Endometrium (tissue), 2 donors: ENCODE measurements at regions not wholly inside any gene's neighbourhood (a gene's known extent, or its start where the extent isn't known, plus 50 kb on each side); places are given as distances from the start of the nearest gene placed in this dataset.

Source experiments
- FAIRE-seq: peaks from 2 replicates; lab custom pipeline; 2012; peaks lifted over from hg19 to GRCh38; lab: Jason Lieb, UNC
- donor health status: control.
- donor health status: control.

DNA sequence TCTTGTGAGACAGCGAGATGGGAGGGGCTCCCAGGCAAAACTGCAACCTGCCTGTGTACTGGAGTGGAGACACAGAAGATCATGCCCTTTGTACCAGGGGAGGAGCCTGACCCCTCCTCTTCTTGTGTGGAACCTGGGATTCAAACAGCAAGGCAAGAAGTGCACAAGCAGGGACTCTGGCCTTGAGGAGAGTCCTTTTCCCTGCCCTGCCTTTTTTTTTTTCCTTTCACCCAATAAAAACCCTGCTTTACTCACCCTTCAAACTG is 251.8 kb upstream of the OPRM1 start:
- no peak for FAIRE-seq

DNA sequence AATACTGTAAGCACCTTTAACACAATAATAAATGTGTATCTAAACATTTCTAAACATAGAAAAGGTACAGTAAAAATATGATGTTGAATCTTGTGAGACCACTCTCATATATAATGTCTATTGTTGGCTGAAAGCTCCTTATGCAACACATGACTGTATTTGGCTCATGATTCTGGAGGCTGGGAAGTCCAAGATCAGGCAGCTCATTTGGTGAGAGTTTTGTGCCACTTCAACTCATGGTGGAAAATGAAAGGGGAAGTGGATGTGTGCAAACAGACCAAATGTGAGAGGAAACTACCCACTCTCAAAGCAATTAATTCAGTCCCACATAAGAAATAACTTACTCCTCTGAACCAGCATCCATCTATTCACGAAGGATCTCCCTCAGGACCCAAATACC is 257.7 kb upstream of the OPRM1 start:
- no peak for FAIRE-seq

DNA sequence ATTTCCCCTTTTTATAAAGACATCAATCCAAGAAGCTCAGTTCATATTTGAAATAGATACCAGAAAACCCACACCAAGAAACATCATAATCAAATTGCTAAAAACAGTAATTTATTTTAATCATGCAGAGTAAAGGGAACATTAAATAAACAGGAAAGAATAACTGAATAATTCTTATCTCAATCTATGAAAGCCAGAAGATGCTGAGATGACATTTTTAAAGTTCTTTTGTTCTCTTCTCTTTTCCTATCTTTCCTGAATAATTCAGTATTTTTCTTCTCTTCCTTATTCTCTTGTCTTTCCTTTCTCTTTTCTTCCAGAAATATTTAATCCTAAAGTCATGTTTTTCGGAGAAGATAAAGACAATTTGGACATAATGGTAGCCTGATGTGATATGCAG is 259.0 kb upstream of the OPRM1 start:
- FAIRE-seq: no peak

DNA sequence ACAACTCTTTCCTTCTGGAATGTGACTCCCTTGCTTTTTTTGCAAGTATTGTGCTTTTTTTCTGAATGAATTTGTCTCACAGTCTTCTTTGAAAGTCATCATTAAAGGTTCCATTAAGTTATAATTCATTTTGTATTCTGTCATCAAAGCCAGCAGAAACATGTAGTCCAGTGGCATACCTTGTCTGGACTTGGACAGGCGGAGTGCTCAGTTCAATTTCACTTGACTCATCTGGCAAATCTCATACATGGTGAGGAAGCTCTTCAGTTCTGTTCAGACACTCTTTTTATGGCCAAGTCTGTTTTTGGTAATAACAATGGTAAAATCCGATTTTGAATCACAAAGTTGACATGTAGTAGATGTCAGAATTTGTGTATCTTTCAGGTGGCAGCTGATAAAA is 260.8 kb upstream of the OPRM1 start:
- FAIRE-seq: no peak

DNA sequence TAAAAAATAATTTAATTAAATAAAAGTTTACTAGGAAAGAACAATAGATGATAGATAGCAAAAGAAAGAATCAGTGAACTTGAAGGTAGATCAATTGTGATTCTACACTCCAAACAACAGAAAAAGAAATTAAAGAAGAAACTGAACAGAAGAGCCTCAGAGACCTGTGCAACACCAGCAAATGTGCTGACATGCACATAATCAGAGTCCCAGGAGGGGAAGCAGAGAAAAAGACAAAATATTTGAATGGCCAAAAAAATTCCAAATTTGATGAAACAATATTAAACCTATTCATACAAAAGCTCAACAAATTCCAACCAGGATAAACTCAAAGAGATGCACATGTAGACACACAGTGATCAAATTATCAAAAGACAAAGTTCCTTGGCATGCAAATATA is 267.5 kb upstream of the OPRM1 start:
- FAIRE-seq: no peak

DNA sequence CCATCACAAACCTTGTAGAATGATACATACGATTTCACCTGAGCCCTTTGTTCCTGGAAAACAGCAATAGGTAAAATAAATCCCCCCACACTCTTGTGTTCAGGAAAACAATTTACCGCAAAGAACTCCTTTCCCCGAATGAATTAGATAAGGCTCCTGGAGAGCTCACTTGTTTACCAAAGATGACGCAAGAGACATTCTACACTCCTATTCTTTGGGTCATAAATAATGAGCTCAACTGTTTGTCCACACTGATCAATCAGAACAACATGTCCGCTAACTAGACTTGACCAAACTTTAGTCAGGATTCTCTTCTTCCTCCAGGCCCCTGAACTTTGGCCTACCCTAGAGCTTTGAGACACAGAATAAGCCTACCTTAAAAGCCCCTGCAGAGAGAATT is 271.9 kb upstream of the OPRM1 start:
- FAIRE-seq: no peak

DNA sequence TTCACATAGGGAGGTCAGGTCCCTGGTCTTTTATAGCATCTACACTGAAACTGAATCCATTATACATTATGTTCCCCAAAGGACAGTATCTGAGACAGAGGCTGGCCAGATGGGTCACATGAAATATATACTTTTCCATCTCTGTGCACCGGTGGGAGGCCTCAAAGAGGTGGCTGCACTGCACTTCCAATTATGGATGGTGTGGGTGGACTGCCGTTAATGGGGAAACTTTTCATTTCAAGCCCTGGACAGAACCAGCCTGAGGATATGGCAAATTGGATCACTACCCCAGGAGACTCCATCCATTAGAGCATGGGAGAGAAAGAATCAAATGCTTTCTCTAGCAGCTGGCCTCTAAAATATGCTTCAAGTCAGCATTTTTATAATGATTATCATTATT is 280.5 kb upstream of the OPRM1 start:
- no peak for FAIRE-seq

DNA sequence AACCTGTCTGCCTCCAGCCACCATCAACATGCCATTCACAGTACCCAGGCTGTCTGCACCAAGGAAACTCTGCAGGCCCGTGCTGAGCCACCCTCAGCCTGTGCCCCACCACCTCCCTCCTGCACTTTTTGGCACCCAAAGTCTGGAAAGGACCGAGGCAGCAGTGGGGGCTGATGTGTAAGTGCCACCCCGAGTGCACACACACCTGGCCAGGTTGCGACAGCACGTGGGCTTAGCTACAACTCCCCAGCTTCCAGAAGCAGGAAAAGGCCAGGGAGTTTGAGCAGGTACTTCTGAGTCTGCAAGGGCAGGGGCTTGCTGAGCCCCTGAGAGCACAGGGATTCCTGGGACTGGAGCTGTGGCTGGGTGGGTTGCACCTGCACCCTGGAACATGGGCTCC is 303.3 kb upstream of the OPRM1 start:
- no peak for FAIRE-seq

DNA sequence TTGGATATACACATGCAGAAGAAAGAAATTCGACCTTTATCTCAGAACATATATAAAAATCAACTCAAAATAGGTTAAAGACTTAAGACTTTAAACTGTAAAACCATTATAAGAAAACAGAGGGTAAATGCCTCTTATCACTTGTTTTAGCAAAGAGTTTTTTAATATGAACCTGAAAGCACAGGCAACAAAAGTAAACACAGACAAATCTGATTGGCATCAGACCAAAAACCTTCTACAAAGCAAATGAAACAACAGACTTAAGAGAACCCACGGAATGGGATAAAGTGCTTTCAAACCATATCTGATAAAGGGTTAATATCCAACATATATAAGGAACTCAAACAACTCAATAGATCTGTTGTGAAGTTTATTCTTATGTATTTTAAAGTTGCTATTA is 309.9 kb upstream of the OPRM1 start:
- peak; percentile 21 for FAIRE-seq

DNA sequence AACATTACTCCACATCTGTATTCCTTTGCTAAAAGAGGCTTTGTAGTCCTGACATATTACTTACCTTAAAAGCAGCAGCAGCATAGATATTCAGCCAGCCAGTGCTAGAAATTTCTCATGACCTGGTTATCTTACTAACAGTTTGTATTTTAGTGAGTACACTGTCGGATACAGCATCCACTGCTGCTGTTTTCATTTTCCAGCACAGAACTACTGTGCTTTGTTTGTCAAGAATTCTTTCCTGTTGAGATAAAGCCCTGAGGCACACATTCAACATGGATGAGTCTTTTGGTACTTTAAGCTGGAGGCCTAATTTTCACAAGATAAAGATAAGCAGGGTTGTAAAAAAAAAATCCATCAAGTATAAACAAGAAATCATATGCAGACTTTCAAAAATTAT is 311.2 kb upstream of the OPRM1 start:
- no peak for FAIRE-seq

DNA sequence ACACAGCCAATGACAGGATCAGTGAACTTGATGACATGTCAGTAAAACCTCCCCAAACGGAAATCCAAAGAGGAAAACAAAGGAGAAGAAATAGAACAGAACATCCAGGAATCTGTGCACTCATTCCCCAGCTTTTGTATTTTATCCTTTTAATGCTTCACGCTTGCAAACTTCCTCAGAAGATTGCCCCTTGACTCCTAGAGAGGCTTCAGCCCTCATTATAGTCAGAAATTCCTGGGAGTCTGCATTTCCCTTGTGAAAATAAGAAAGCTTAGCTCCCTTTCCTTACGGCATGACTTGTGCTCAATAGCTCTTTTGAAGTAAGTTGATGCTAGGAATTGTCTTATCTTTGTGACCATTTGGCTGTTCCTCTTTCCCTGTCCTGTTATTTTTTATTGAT is 313.6 kb upstream of the OPRM1 start:
- no peak for FAIRE-seq

DNA sequence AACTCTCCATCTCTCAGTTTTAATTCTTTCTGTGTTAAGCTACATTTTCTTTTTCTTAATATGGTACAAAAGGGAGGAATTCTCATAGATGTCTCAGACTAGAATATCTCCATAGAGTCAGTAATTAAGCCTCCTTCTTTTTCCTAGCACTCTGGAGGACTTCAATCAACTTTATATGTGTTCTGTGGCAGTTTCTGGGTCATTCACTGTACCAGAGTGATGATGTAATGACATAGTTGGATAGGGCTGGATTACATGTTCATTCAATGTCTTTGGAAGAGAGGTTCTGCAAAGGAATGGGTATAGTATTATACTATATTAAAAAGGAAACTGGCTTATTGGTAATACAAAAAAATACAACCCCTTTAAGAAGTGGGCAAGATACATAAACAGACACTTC is 318.3 kb upstream of the OPRM1 start:
- no peak for FAIRE-seq

DNA sequence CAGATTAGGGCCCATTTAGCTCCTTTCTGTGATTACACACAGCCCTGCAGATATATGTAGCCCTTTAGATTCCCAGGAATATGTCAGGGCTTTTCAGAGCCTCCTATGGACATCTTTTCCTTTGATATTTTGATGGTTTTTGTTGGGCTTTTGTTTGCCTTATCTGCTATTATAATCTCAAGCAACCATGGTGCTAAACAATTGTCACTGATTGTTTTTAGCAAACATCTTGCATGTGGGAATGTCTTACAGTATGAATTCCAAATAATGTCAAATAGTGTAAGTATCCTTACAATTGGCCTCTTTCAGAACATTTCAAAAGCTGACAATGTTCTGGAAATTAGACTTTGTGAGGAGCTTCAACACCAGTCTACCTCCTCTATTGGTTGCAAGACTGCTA is 333.6 kb upstream of the OPRM1 start:
- no peak for FAIRE-seq

DNA sequence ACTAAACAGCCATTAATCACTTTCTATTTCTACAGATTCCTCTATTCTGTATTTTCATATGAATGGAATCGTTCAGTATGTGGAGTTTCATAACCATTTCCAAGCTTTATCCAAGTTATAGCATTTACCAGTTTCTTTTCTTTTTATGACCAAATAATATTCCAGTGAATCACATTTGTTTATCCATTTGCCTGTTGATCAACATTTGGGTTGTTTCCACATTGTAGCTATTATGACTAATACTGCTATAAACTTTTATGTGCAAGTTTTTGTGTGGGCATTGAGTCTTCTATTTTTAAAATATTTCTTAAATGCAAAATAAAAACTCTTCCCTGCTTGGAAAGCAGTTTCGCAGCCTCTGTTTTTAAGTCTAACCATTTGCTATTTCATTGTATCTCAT is 336.4 kb upstream of the OPRM1 start:
- peak; percentile 99 for FAIRE-seq

DNA sequence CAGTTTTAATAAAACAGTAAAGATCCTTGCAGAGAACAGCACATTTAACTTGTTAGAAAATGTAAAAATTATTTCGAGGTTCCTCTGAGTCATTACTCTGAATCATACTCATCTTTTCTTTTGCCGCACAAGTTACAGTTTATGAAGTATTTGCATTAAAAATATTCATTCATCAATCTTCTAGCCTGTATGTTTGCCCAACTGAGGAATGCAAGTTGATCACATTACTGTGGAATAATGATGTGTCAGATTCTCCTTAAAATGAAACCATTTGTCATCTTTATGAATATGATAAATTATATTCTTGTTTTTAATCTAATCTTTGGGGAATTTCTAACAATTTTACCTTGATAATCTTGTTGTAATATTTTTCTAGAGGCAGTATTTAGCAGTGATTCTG is 340.4 kb upstream of the OPRM1 start:
- FAIRE-seq: no peak

DNA sequence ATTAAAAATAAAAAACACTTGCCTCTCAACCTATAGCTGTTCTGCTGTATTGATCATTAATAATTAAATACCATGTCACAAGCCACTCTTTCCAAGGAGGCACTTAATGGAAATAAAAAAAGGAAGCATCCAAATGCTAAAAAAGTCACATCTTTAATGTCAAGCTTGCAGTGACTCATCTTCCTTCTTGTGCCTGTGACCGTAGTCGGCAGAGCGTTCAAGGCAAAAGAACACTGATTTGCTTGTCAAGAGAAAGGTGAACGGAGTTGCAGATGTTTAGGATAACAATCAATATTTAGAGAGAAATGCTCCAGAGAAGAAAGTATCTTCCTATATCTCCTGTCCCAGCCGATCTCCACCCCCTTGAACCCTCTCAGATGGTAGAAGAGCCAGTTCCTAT is 341.0 kb upstream of the OPRM1 start:
- FAIRE-seq: no peak

DNA sequence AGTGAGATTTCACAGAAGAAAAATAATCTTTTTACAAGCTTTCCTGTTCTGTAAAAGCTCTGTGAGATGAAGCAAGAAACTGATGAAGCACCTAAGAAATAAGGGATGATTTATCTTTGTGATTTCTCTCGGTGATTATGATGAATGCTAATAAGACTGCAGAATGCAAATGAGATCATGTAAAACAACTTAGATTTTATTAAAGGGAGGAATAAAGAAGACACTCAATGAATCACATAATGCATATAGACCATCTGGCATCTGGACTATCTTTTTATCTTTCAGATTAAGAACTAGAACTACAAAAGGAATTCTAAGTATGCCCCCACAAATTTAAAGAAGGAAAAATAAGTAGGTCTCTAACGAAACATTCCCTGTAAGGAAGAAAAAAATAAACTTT is 361.5 kb upstream of the OPRM1 start:
- peak; percentile 87 for FAIRE-seq

DNA sequence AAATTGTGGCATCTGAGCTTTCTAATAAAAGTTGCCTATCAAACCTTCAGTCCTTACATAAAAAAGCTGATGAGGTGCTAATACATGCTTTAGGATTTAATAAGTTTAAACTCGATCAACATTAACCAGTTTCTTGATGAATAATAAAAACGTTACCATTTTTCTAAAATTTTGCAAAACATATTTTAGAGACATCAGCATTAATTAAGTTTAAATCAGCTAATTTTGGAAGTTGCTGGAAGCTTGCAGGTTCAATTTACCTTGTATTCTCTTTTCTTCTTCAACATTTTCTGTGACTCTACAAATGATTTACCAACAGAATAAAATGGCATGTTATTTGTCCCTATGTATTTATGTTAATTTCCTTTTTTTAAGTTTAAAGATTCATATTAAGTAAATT is 365.3 kb upstream of the OPRM1 start:
- no peak for FAIRE-seq

DNA sequence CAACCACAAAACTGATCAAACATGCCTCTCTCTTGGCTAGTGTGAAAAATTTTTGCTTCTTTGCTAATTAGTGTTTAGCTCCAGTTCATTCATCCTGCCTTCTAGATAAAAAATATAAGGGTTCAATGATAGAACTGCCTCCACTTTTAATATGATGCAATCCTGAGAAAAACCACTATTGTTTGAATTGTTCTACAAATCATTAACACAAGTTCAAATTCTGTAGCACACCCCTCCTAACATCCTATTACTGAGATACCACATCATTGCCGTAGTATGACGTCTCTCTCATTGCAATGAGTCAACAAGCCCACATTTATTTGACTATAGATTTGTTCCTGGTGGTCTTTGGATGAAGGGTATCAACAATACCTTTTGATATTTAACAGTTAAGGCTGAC is 365.8 kb upstream of the OPRM1 start:
- FAIRE-seq: no peak

DNA sequence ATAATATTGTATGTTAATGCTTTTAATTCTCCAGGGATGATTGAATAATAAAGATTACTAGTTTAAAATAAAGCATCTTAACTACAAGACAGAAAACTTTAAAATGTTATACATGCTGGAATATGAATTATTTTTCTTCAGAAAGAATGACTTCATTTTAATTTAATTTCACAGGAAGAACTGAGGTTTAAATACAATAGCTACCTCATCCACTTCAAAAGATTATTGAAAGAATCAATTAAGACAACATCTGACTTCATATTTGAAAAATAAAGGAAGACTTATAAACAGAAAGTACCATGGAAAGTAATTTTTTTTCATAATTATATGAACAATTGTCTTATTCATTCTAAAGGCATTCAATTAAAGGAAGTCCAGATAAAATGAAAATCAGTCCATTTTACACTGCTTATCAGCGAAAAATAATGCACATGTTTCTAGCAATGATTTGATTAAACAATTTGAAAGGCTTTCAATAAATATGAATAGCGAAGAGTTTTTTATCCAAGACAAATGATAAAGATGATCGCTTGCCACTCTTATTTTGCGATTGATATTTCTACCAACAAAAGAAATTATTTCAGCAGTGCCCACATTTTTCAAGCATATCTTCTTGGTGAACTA is 368.5 kb upstream of the OPRM1 start:
- FAIRE-seq: peak; percentile 29

DNA sequence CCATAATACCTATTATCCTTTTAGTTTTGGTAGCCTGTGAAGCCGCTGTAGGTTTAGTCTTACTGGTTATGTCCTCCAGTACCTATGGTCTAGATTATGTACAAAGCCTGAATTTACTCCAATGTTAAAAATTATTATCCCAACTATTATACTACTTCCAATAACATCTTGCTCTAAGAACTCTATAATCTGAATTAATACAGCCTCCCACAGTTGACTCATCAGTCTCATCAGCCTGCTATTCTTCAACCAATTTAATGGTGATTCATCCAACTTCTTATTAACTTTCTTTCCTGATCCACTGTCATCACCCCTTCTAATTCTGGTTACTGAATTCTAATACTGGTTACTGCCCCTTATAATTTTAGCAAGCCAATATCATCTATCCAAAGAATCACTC is 370.3 kb upstream of the OPRM1 start:
- FAIRE-seq: no peak

DNA sequence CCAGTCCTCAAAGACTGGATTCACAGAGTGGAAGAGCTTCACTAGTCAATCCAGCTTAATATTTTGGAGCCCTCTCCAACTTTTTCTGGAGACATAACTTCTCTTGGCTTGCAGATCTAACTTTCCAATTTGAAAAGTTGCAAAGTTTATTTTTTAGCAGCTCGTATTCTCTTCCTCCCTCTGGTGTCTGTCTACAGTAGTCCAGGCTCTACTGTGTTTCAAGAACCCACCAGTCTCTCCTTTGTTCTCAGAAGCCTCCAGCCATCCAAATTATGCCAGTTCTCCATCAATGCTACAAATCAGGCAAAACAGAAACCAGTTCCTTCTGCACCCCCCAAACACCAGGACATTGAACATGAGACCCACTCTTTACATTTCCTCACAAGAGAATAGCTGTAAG is 376.1 kb upstream of the OPRM1 start:
- no peak for FAIRE-seq

DNA sequence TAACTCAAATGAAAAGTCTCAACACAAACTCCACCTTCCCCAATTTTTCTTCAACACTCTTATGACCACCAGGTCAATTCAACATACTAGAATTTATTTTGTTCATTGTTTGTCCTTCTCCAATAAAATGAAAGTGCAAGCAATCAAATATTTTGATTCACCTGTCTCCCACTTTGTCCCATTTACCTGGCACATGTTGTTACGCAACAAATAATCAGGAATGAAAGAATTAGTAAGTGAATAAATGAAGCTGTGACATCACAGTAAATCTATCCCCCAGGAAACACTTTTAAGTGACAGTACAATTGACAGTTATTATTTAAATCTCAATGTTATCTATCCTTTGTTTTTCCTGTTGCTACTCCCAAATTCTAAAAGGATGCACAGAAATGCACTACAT is 393.7 kb upstream of the OPRM1 start:
- no peak for FAIRE-seq

DNA sequence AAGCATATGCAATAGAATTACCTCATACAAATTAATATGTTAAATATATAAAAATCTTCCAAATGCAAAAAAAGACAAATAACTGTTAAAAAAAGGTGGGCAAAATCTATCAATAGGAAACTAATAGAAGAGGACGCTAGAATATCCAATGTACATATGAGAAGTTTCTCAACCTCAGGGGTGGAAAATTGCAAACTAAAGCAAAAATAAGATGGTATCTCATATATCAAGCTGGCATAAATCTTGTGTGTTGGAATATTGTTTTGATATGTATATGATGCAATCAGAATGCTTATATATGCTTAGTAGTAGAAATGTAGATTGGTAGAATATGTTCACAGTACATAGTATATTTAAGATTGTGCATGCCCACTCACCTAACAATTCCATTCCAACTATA is 395.0 kb upstream of the OPRM1 start:
- no peak for FAIRE-seq

DNA sequence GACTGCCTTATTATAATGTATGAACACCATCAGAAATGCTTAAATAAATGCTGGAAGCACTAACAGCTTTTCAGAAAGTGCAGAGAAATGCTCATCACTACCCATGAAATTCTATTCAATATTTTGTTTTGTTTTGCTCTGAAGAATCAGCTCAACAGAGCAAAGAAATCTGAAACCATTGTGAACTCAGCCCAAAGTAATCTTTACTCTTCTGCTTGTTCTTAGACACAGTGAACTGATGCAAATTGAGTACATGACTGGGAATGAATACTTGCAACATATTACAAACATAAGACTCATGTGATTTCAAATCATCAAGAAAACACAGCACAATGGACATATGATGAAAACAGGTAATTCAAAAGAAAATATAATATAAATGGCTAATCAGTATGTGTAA is 404.6 kb upstream of the OPRM1 start:
- FAIRE-seq: no peak
